ENCODE measurements at regions not wholly inside any gene's neighbourhood (a gene's known extent, or its start where the extent isn't known, plus 50 kb on each side); places are given as distances from the start of the nearest gene placed in this dataset.

DNA sequence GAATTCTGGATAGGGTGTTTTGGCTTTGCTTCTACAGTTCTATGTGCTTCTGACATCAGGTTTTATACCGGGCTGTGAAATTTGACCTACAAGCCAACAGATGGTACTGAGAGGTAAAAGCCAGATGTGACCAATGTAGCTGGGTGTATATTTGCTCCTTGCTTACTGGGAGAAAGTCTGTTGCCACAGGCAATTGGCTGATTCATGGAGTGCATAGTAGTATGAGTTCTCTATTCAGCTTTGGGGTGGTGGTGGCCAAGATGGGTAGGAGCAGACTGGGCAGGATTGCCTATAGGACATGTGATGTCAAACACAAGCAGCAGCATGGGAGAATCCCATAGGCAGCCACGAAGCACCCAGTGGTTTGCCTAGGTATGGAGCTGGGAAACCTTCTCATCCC is 1827.0 kb downstream of the C4orf33 start:
- no peak overlapping the region for H3K4me3 ChIP-seq (ENCODE audit: low read depth, low read length)
- no peaks in the 10 kb centered on the region for H3K36me3 ChIP-seq (ENCODE audit: control insufficient read depth, insufficient read depth, low read length)
- no peak for DNase-seq (ENCODE audit: low read depth)
- no peaks in the 10 kb centered on the region for H3K27me3 ChIP-seq (ENCODE audit: control insufficient read depth, insufficient read depth, low read length)
- TF ChIP-seq, protein P1, sequence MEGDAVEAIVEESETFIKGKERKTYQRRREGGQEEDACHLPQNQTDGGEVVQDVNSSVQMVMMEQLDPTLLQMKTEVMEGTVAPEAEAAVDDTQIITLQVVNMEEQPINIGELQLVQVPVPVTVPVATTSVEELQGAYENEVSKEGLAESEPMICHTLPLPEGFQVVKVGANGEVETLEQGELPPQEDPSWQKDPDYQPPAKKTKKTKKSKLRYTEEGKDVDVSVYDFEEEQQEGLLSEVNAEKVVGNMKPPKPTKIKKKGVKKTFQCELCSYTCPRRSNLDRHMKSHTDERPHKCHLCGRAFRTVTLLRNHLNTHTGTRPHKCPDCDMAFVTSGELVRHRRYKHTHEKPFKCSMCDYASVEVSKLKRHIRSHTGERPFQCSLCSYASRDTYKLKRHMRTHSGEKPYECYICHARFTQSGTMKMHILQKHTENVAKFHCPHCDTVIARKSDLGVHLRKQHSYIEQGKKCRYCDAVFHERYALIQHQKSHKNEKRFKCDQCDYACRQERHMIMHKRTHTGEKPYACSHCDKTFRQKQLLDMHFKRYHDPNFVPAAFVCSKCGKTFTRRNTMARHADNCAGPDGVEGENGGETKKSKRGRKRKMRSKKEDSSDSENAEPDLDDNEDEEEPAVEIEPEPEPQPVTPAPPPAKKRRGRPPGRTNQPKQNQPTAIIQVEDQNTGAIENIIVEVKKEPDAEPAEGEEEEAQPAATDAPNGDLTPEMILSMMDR (IDR thresholded peaks at IDR 0.05; ENCODE audit: insufficient read depth, low read length, poor library complexity, severe bottlenecking), result no peak

DNA sequence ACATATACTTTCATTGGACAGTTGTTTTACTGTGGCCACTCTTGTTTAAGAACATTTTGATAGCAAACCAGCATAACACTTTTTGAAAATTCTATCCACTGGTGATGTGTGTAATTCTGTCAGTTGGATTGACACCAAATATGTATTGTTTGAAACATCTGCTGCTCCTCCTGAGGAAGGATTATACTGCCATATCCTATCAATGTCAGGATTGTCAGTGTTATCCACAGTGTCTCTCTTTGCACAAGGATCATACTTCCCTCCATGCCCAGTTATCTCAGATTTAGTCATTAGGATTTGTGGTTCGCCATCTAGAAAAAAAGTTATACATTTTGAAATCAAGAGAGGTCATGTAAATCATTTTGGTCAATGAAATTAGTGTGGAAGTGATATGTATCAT is 1859.6 kb downstream of the C4orf33 start:
- Histone ChIP-seq H3K36me3 (ENCODE audit: control insufficient read depth, insufficient read depth, low read length) (no peaks in the 10 kb centered on the region), H3K4me3 (ENCODE audit: low read depth, low read length) (no peak overlapping the region), H3K27me3 (ENCODE audit: control insufficient read depth, insufficient read depth, low read length) (no peaks in the 10 kb centered on the region)
- DNase-seq (ENCODE audit: low read depth), result no peak
- TF ChIP-seq, protein P1 (IDR thresholded peaks at IDR 0.05; ENCODE audit: insufficient read depth, low read length, poor library complexity, severe bottlenecking), result no peak

DNA sequence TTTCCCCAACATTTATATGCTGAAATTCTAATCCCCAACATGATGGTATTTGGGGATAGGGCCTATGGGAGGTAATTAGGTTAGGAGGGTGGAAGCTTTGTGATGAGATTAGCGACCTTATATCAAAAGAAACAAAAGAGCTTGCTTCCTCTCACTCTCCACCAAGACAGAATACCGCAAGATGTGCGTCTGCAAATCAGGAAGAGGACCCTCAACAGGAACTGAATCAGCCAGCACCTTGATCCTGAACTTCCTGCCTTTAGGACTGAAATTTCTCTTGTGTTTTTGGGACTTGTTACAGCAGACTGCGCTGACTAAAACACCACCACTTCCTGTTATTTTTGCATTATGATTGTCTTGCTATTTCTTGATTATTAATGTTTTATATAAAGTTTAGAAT is 1889.4 kb downstream of the C4orf33 start:
- DNase-seq (ENCODE audit: low read depth), result no peak
- TF ChIP-seq, protein P1 (IDR thresholded peaks at IDR 0.05; ENCODE audit: insufficient read depth, low read length, poor library complexity, severe bottlenecking), result no peak
- no peak overlapping the region for H3K4me3 ChIP-seq (ENCODE audit: low read depth, low read length)
- no peaks in the 10 kb centered on the region for H3K36me3 ChIP-seq (ENCODE audit: control insufficient read depth, insufficient read depth, low read length)
- H3K27me3 ChIP-seq (ENCODE audit: control insufficient read depth, insufficient read depth, low read length), result no peaks in the 10 kb centered on the region

DNA sequence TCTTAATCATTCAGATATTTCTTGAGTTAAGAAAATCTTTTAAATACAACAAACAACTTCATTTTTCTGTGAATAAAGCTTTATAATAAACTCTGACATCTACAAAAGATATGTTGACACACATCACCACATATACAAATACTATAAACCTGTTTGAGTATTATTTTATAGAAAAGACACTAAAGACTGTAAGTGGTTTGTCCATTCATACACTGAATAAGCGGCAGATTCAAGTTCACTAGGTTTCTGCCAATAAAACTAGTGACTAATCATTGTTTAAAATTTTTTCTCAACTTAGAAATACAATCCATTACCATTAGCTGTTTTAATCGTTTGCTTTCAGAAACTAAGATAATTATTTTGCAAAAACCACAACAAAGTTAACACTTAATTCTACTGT is 1900.0 kb downstream of the C4orf33 start:
- Histone ChIP-seq H3K4me3 (ENCODE audit: low read depth, low read length) (no peak overlapping the region), H3K36me3 (ENCODE audit: control insufficient read depth, insufficient read depth, low read length) (no peaks in the 10 kb centered on the region), H3K27me3 (ENCODE audit: control insufficient read depth, insufficient read depth, low read length) (no peaks in the 10 kb centered on the region)
- no peak for DNase-seq (ENCODE audit: low read depth)
- TF ChIP-seq, protein P1 (IDR thresholded peaks at IDR 0.05; ENCODE audit: insufficient read depth, low read length, poor library complexity, severe bottlenecking), result no peak

DNA sequence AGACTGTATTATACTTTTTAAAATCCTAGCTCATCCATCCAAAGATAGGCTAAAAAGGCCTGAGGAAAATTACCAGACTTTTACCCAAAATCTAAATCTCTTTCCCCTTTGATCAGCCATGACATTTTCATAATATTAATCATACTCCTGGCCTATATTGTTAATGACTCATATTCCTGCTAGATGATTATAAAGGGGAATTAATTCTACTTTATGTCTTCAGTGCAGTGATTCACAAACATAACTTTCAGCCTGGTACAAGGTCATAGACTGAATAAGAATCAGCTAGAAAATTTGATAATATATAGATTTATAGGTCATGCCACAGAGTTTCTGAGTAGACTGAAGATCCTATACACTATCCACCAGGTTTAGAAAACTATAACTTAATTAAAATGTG is 1905.4 kb downstream of the C4orf33 start:
- Histone ChIP-seq H3K27me3 (ENCODE audit: control insufficient read depth, insufficient read depth, low read length) (no peaks in the 10 kb centered on the region), H3K36me3 (ENCODE audit: control insufficient read depth, insufficient read depth, low read length) (no peaks in the 10 kb centered on the region), H3K4me3 (ENCODE audit: low read depth, low read length) (no peak overlapping the region)
- TF ChIP-seq, protein P1 (IDR thresholded peaks at IDR 0.05; ENCODE audit: insufficient read depth, low read length, poor library complexity, severe bottlenecking), result no peak
- no peak for DNase-seq (ENCODE audit: low read depth)

DNA sequence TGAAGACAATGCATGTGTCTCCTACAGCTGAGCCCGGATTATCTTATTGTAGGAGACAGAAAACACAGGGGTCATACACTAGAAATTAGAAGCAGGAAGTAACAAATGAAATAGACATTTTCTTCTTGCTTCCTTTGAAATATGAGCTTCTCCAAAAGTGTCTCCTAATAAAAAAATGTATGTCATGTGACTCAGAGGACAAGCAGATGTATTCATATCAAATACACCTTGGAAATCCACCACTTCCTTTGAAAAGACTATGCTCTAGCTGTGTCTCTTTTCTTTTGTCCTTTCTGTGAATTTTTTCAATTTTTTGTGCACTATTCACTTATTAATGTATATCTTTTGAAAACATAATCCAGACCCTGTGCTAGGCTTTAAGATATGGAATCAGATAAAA is 1906.2 kb downstream of the C4orf33 start:
- H3K4me3 ChIP-seq (ENCODE audit: low read depth, low read length), result no peak overlapping the region
- no peaks in the 10 kb centered on the region for H3K36me3 ChIP-seq (ENCODE audit: control insufficient read depth, insufficient read depth, low read length)
- no peaks in the 10 kb centered on the region for H3K27me3 ChIP-seq (ENCODE audit: control insufficient read depth, insufficient read depth, low read length)
- TF ChIP-seq, protein P1 (IDR thresholded peaks at IDR 0.05; ENCODE audit: insufficient read depth, low read length, poor library complexity, severe bottlenecking), result no peak
- DNase-seq (ENCODE audit: low read depth), result no peak
